ENCODE measurements at regions not wholly inside any gene's neighbourhood (a gene's known extent, or its start where the extent isn't known, plus 50 kb on each side); places are given as distances from the start of the nearest gene placed in this dataset.

GRCh38 chr7:76129366-76129765 is 72.3 kb upstream of the SRRM3 start:
- H3K36me3 ChIP-seq (ENCODE audit: control insufficient read depth in 2 of 2, extremely low read depth in 1 of 2, insufficient read depth in 2 of 2, low read length in 2 of 2), result no peaks in the 10 kb centered on the region
- H3K27me3 ChIP-seq (ENCODE audit: control insufficient read depth, extremely low read depth, insufficient read depth, low read length), result peaks cover 2% of the 10 kb centered on the region
- no peaks in the 10 kb centered on the region for H3K9me3 ChIP-seq (ENCODE audit: control insufficient read depth, low read depth, low read length)
- no peak overlapping the region for H3K9ac ChIP-seq (ENCODE audit: control insufficient read depth, extremely low read depth, insufficient read depth, low read length)
- H3K9me1 ChIP-seq (ENCODE audit: control insufficient read depth, extremely low read depth, insufficient read depth, low read length), result no peaks in the 10 kb centered on the region
- H3K79me2 ChIP-seq (ENCODE audit: control insufficient read depth, insufficient read depth, low read length), result no peaks in the 10 kb centered on the region
- H3K4me1 ChIP-seq (ENCODE audit: control insufficient read depth, extremely low read depth, insufficient read depth, low read length), result no peaks in the 10 kb centered on the region
- H3K27ac ChIP-seq (ENCODE audit: control insufficient read depth, insufficient read depth, low read length), result no peak overlapping the region
- no peaks in the 10 kb centered on the region for H4K20me1 ChIP-seq (ENCODE audit: control insufficient read depth, extremely low read depth, insufficient read depth, low read length)
- no peak overlapping the region for H3K4me2 ChIP-seq (ENCODE audit: control insufficient read depth, extremely low read depth, insufficient read depth, low read depth, low read length)
- no peak overlapping the region for H3K4me3 ChIP-seq (ENCODE audit: control insufficient read depth in 2 of 3, extremely low read depth in 1 of 3, insufficient read depth in 2 of 3, low read depth in 1 of 3, low read length in 3 of 3)
- TF ChIP-seq CTCF (optimal IDR thresholded peaks at IDR 0.05 in 1 of 3, IDR thresholded peaks at IDR 0.05 in 1 of 3, conservative IDR thresholded peaks at IDR 0.05 in 1 of 3; ENCODE audit: extremely low read depth in 1 of 3, insufficient read depth in 2 of 3, low read length in 3 of 3) (no peak), EZH2 (IDR thresholded peaks at IDR 0.05; ENCODE audit: low read length) (no peak)
- DNase-seq (ENCODE audit: low read depth, low spot score), result no peak
- dilution Hi-C loops (cut with MboI; ENCODE audit: extremely low pct_ligation_motif_present, low sequenced_read_pairs), result no loop called here
- no peak overlapping the region for H2AFZ ChIP-seq (ENCODE audit: control insufficient read depth, low read length)
- no peak for FAIRE-seq

- Histone ChIP-seq H3K9ac (ENCODE audit: control insufficient read depth, extremely low read depth, insufficient read depth, low read length) (no peak overlapping the region), H3K4me1 (ENCODE audit: control insufficient read depth, extremely low read depth, insufficient read depth, low read length) (no peaks in the 10 kb centered on the region), H3K9me1 (ENCODE audit: control insufficient read depth, extremely low read depth, insufficient read depth, low read length) (no peaks in the 10 kb centered on the region), H3K27ac (ENCODE audit: control insufficient read depth, insufficient read depth, low read length) (no peak overlapping the region), H3K36me3 (ENCODE audit: control insufficient read depth in 2 of 2, extremely low read depth in 1 of 2, insufficient read depth in 2 of 2, low read length in 2 of 2) (no peaks in the 10 kb centered on the region), H3K9me3 (ENCODE audit: control insufficient read depth, low read depth, low read length) (no peaks in the 10 kb centered on the region), H4K20me1 (ENCODE audit: control insufficient read depth, extremely low read depth, insufficient read depth, low read length) (no peaks in the 10 kb centered on the region), H3K27me3 (ENCODE audit: control insufficient read depth, extremely low read depth, insufficient read depth, low read length) (peaks cover 2% of the 10 kb centered on the region), H3K4me2 (ENCODE audit: control insufficient read depth, extremely low read depth, insufficient read depth, low read depth, low read length) (no peak overlapping the region), H3K79me2 (ENCODE audit: control insufficient read depth, insufficient read depth, low read length) (no peaks in the 10 kb centered on the region), H2AFZ (ENCODE audit: control insufficient read depth, low read length) (no peak overlapping the region), H3K4me3 (ENCODE audit: control insufficient read depth in 2 of 3, extremely low read depth in 1 of 3, insufficient read depth in 2 of 3, low read depth in 1 of 3, low read length in 3 of 3) (no peak overlapping the region)
- DNase-seq (ENCODE audit: low read depth, low spot score) (no peak), FAIRE-seq (no peak)
- dilution Hi-C loops (cut with MboI; ENCODE audit: extremely low pct_ligation_motif_present, low sequenced_read_pairs), result no loop called here
- no peak for TF ChIP-seq EZH2 (IDR thresholded peaks at IDR 0.05; ENCODE audit: low read length)
- no peak for TF ChIP-seq CTCF (optimal IDR thresholded peaks at IDR 0.05 in 1 of 3, IDR thresholded peaks at IDR 0.05 in 1 of 3, conservative IDR thresholded peaks at IDR 0.05 in 1 of 3; ENCODE audit: extremely low read depth in 1 of 3, insufficient read depth in 2 of 3, low read length in 3 of 3)
These were observed 71.9 kb upstream of the SRRM3 start for GRCh38 chr7:76129836-76130235.
